Adrenal gland (tissue), 5 donors: ENCODE measurements at regions not wholly inside any gene's neighbourhood (a gene's known extent, or its start where the extent isn't known, plus 50 kb on each side); places are given as distances from the start of the nearest gene placed in this dataset.

Experiments
- POLR2A ChIP-seq, 2 donors: fragments of 450-650 bp; IDR thresholded peaks; one replicate each; pipeline ENCODE4 v1.6.1; 2017; ENCODE audit warnings: antibody characterized with exemption in 2 of 2, mild to moderate bottlenecking in 2 of 2, moderate library complexity in 1 of 2
- TF ChIP-seq, protein P1 (sequence below), 6 experiments: fragments of 450-650 bp in 4 of 6; fragments of 200-600 bp in 2 of 6; sonication (generic) in 1 of 6; IDR thresholded peaks; 1 replicate in 5 of 6; 2 replicates in 1 of 6; pipeline versions ENCODE4 v1.5.1 to v1.8.0; 2016 to 2021; ENCODE audit warnings: antibody characterized with exemption in 6 of 6, mild to moderate bottlenecking in 2 of 6, moderate library complexity in 1 of 6
- donor health status: DM: no; HTN: no; CAD: no.

GRCh38 chr2:80896576-80896975 lies 592.0 kb upstream of the LRRTM1 start:
- no peak for TF ChIP-seq POLR2A (IDR thresholded peaks at IDR 0.05)
- TF ChIP-seq, protein P1, sequence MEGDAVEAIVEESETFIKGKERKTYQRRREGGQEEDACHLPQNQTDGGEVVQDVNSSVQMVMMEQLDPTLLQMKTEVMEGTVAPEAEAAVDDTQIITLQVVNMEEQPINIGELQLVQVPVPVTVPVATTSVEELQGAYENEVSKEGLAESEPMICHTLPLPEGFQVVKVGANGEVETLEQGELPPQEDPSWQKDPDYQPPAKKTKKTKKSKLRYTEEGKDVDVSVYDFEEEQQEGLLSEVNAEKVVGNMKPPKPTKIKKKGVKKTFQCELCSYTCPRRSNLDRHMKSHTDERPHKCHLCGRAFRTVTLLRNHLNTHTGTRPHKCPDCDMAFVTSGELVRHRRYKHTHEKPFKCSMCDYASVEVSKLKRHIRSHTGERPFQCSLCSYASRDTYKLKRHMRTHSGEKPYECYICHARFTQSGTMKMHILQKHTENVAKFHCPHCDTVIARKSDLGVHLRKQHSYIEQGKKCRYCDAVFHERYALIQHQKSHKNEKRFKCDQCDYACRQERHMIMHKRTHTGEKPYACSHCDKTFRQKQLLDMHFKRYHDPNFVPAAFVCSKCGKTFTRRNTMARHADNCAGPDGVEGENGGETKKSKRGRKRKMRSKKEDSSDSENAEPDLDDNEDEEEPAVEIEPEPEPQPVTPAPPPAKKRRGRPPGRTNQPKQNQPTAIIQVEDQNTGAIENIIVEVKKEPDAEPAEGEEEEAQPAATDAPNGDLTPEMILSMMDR (IDR thresholded peaks at IDR 0.05): no peak
